Suprapubic skin (tissue), 3 donors: ENCODE measurements at regions not wholly inside any gene's neighbourhood (a gene's known extent, or its start where the extent isn't known, plus 50 kb on each side); places are given as distances from the start of the nearest gene placed in this dataset.

ENCODE experiments used
- CTCF ChIP-seq, 2 donors: fragments of 200-600 bp in 1 of 2; fragments of 450-650 bp in 1 of 2; sonication (generic) in 1 of 2; IDR thresholded peaks; one replicate each; pipeline ENCODE4 v1.5.1; 2016 to 2019; ENCODE audit warnings: antibody characterized with exemption in 2 of 2, mild to moderate bottlenecking in 1 of 2, moderate library complexity in 1 of 2
- POLR2A ChIP-seq, 2 donors: fragments of 450-650 bp; IDR thresholded peaks; one replicate each; pipeline ENCODE4 v1.6.1; 2017; ENCODE audit warnings: antibody characterized with exemption in 2 of 2, mild to moderate bottlenecking in 2 of 2, moderate library complexity in 2 of 2

- TF ChIP-seq CTCF (IDR thresholded peaks at IDR 0.05) (no peak), POLR2A (IDR thresholded peaks at IDR 0.05) (no peak)
Measured at GRCh38 chr2:217038001-217038400, 178.1 kb upstream of the TNP1 start.
